ENCODE measurements at regions not wholly inside any gene's neighbourhood (a gene's known extent, or its start where the extent isn't known, plus 50 kb on each side); places are given as distances from the start of the nearest gene placed in this dataset.

- Histone ChIP-seq H3K14ac (ENCODE audit: insufficient read depth, low read length) (no peak overlapping the region), H3K4me1 (ENCODE audit: insufficient read depth, low read length) (no peaks in the 10 kb centered on the region), H2BK120ac (ENCODE audit: low read depth, low read length, poor library complexity, severe bottlenecking) (no peak overlapping the region), H3K18ac (ENCODE audit: insufficient read length, low read depth, low read length) (no peak overlapping the region), H3K79me2 (ENCODE audit: insufficient read depth, low read length) (no peaks in the 10 kb centered on the region), H4K5ac (ENCODE audit: insufficient read length, low read depth, low read length) (no peak overlapping the region), H2BK12ac (ENCODE audit: insufficient read length, low read depth, low read length) (no peak overlapping the region), H2AFZ (ENCODE audit: low read length) (no peak overlapping the region), H3K4me2 (ENCODE audit: insufficient read depth, insufficient read length, low read length) (no peak overlapping the region), H4K20me1 (ENCODE audit: control insufficient read depth, insufficient read depth, insufficient read length) (no peaks in the 10 kb centered on the region), H4K8ac (replicated peaks; ENCODE audit: insufficient read length, low read depth, low read length) (no peak overlapping the region), H4K91ac (ENCODE audit: insufficient read length, low read depth, low read length) (no peak overlapping the region), H3K23ac (ENCODE audit: insufficient read length, low read depth, low read length) (no peak overlapping the region), H3K27ac (ENCODE audit: insufficient read length, low read depth, low read length) (no peak overlapping the region), H3K9me3 (ENCODE audit: control insufficient read depth, low read depth, low read length) (peaks cover 41% of the 10 kb centered on the region), H3K23me2 (ENCODE audit: insufficient read length, low read depth, low read length, poor library complexity, severe bottlenecking) (no peaks in the 10 kb centered on the region), H3T11ph (ENCODE audit: low read length) (no peak overlapping the region), H3K79me1 (ENCODE audit: insufficient read depth, low read depth, low read length, poor library complexity, severe bottlenecking) (no peaks in the 10 kb centered on the region), H3K9ac (ENCODE audit: extremely low read depth, insufficient read length, low read length) (no peak overlapping the region), H2BK5ac (ENCODE audit: insufficient read length, low read length) (no peak overlapping the region), H3K4ac (ENCODE audit: low read depth, low read length) (no peak overlapping the region), H3K27me3 (ENCODE audit: insufficient read depth, low read length) (no peaks in the 10 kb centered on the region), H2AK5ac (ENCODE audit: insufficient read length, low read length) (no peak overlapping the region), H2BK15ac (ENCODE audit: low read depth, low read length) (no peak overlapping the region), H2BK20ac (ENCODE audit: low read depth, low read length, poor library complexity, severe bottlenecking) (no peak overlapping the region), H3K56ac (ENCODE audit: insufficient read length, low read depth, low read length) (no peak overlapping the region)
- Mint-ChIP-seq H3K4me3 (no peak overlapping the region), H3K27me3 (ENCODE audit: low read depth) (no peaks in the 10 kb centered on the region), H3K36me3 (ENCODE audit: insufficient read depth in 1 of 3, low read depth in 3 of 3) (peaks cover 4 to 5% (median 4%) of the 10 kb centered on the region in 3 experiments; a peak in 6 of 7 replicates), H3K27ac (no peak overlapping the region), H3K4me1 (no peaks in the 10 kb centered on the region), H3K9me3 (peaks cover 73 to 78% of the 10 kb centered on the region in 2 experiments)
- no CpG with 5 or more reads among the region's 2 CpGs for WGBS (ENCODE audit: extremely low coverage, insufficient read length, low lambda C conversion rate)
- DNase-seq: no peak
- no peak for TF ChIP-seq CTCF (conservative IDR thresholded peaks at IDR 0.05)
These were observed 51.2 kb upstream of the SPANXN3 start for GRCh38 chrX:143568467-143568866.
